Right lung (tissue), 2 donors: ENCODE measurements at regions not wholly inside any gene's neighbourhood (a gene's known extent, or its start where the extent isn't known, plus 50 kb on each side); places are given as distances from the start of the nearest gene placed in this dataset.

Experiments
- DNase-seq, 2 donors: peaks; one replicate each; pipeline ENCODE4 v3.0.0-alpha.2; 2013

- no peak for DNase-seq
Observed at GRCh38 chr12:124726596-124727263, 136.9 kb downstream of the SCARB1 start.

- no peak for DNase-seq
Observed at GRCh38 chr12:124725597-124726237, 137.9 kb downstream of the SCARB1 start.

- no peak for DNase-seq
Observed at GRCh38 chr12:124725099-124725498, 138.6 kb downstream of the SCARB1 start.

GRCh38 chr12:124722878-124723277 is 140.8 kb downstream of the SCARB1 start:
- no peak for DNase-seq

- DNase-seq = no peak
Observed at GRCh38 chr12:124721501-124722162, 142.0 kb downstream of the SCARB1 start.

- no peak for DNase-seq
Observed at GRCh38 chr12:124720681-124721500, 142.8 kb downstream of the SCARB1 start.

GRCh38 chr12:124720004-124720680 is 143.5 kb downstream of the SCARB1 start:
- no peak for DNase-seq

GRCh38 chr12:124719231-124719630 is 144.4 kb downstream of the SCARB1 start:
- no peak for DNase-seq

GRCh38 chr12:124718458-124718857 is 145.2 kb downstream of the SCARB1 start:
- no peak for DNase-seq

- no peak for DNase-seq
Observed at GRCh38 chr12:124718036-124718435, 145.6 kb downstream of the SCARB1 start.

- no peak for DNase-seq
Observed at GRCh38 chr12:124717318-124717717, 146.3 kb downstream of the SCARB1 start.

- no peak for DNase-seq
Observed at GRCh38 chr12:124716208-124717130, 147.2 kb downstream of the SCARB1 start.

GRCh38 chr12:124715121-124715990 is 147.9 kb upstream of the NCOR2 start:
- DNase-seq = no peak

- peak in 1 of 2 donors; percentile 56 for DNase-seq
Observed at GRCh38 chr12:124713436-124714082, 146.1 kb upstream of the NCOR2 start.

GRCh38 chr12:124713041-124713435 is 145.6 kb upstream of the NCOR2 start:
- no peak for DNase-seq

GRCh38 chr12:124711344-124711743 is 143.9 kb upstream of the NCOR2 start:
- no peak for DNase-seq

GRCh38 chr12:124709722-124710687 is 142.6 kb upstream of the NCOR2 start:
- no peak for DNase-seq

GRCh38 chr12:124707316-124707715 is 139.9 kb upstream of the NCOR2 start:
- no peak for DNase-seq
